ENCODE measurements at regions not wholly inside any gene's neighbourhood (a gene's known extent, or its start where the extent isn't known, plus 50 kb on each side); places are given as distances from the start of the nearest gene placed in this dataset.

- Histone ChIP-seq H3K23ac (ENCODE audit: insufficient read length, low read depth, low read length) (no peak overlapping the region), H4K91ac (ENCODE audit: insufficient read length, low read depth, low read length) (no peak overlapping the region), H3T11ph (ENCODE audit: low read length) (no peak overlapping the region), H3K23me2 (ENCODE audit: insufficient read length, low read depth, low read length, poor library complexity, severe bottlenecking) (no peaks in the 10 kb centered on the region), H3K9ac (ENCODE audit: extremely low read depth, insufficient read length, low read length) (no peak overlapping the region), H4K20me1 (ENCODE audit: control insufficient read depth, insufficient read depth, insufficient read length) (no peaks in the 10 kb centered on the region), H3K27ac (ENCODE audit: insufficient read length, low read depth, low read length) (no peak overlapping the region), H3K4me2 (ENCODE audit: insufficient read depth, insufficient read length, low read length) (no peak overlapping the region), H2BK15ac (ENCODE audit: low read depth, low read length) (no peak overlapping the region), H3K14ac (ENCODE audit: insufficient read depth, low read length) (no peak overlapping the region), H2BK5ac (ENCODE audit: insufficient read length, low read length) (no peak overlapping the region), H2BK12ac (ENCODE audit: insufficient read length, low read depth, low read length) (no peak overlapping the region), H3K18ac (ENCODE audit: insufficient read length, low read depth, low read length) (no peak overlapping the region), H3K79me2 (ENCODE audit: insufficient read depth, low read length) (no peaks in the 10 kb centered on the region), H3K27me3 (ENCODE audit: insufficient read depth, low read length) (no peaks in the 10 kb centered on the region), H3K4me1 (ENCODE audit: insufficient read depth, low read length) (peaks cover 5% of the 10 kb centered on the region; the same call in 1 of the 2 replicates), H4K5ac (ENCODE audit: insufficient read length, low read depth, low read length) (no peak overlapping the region), H2BK20ac (ENCODE audit: low read depth, low read length, poor library complexity, severe bottlenecking) (no peak overlapping the region), H2AK5ac (ENCODE audit: insufficient read length, low read length) (no peak overlapping the region), H3K9me3 (ENCODE audit: control insufficient read depth, low read depth, low read length) (no peaks in the 10 kb centered on the region), H3K4ac (ENCODE audit: low read depth, low read length) (no peak overlapping the region), H3K79me1 (ENCODE audit: insufficient read depth, low read depth, low read length, poor library complexity, severe bottlenecking) (no peaks in the 10 kb centered on the region), H2BK120ac (ENCODE audit: low read depth, low read length, poor library complexity, severe bottlenecking) (no peak overlapping the region), H3K56ac (ENCODE audit: insufficient read length, low read depth, low read length) (no peak overlapping the region), H4K8ac (replicated peaks; ENCODE audit: insufficient read length, low read depth, low read length) (no peak overlapping the region), H2AFZ (ENCODE audit: low read length) (no peak overlapping the region)
- peaks cover 7% of the 10 kb centered on the region for H3K27me3 Mint-ChIP-seq (ENCODE audit: low read depth)
- no peak for DNase-seq
- H3K4me1 Mint-ChIP-seq, result no peaks in the 10 kb centered on the region
- no peak overlapping the region for H3K27ac Mint-ChIP-seq
- no CpG with 5 or more reads among the region's 2 CpGs for WGBS (ENCODE audit: extremely low coverage, insufficient read length, low lambda C conversion rate)
- no peak overlapping the region for H3K4me3 Mint-ChIP-seq
- peaks cover 23 to 29% of the 10 kb centered on the region in 2 experiments for H3K9me3 Mint-ChIP-seq
- TF ChIP-seq, protein P1, sequence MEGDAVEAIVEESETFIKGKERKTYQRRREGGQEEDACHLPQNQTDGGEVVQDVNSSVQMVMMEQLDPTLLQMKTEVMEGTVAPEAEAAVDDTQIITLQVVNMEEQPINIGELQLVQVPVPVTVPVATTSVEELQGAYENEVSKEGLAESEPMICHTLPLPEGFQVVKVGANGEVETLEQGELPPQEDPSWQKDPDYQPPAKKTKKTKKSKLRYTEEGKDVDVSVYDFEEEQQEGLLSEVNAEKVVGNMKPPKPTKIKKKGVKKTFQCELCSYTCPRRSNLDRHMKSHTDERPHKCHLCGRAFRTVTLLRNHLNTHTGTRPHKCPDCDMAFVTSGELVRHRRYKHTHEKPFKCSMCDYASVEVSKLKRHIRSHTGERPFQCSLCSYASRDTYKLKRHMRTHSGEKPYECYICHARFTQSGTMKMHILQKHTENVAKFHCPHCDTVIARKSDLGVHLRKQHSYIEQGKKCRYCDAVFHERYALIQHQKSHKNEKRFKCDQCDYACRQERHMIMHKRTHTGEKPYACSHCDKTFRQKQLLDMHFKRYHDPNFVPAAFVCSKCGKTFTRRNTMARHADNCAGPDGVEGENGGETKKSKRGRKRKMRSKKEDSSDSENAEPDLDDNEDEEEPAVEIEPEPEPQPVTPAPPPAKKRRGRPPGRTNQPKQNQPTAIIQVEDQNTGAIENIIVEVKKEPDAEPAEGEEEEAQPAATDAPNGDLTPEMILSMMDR (conservative IDR thresholded peaks at IDR 0.05), result no peak
- H3K36me3 Mint-ChIP-seq (ENCODE audit: insufficient read depth in 1 of 3, low read depth in 3 of 3), result peaks cover 10 to 18% (median 16%) of the 10 kb centered on the region in 3 experiments
These were observed 61.2 kb upstream of the EEPD1 start for GRCh38 chr7:36091874-36092176.
